ENCODE measurements at regions not wholly inside any gene's neighbourhood (a gene's known extent, or its start where the extent isn't known, plus 50 kb on each side); places are given as distances from the start of the nearest gene placed in this dataset.
A peak's percentile ranks its signal among the peaks of the same experiment; 100 is the strongest.

DNA sequence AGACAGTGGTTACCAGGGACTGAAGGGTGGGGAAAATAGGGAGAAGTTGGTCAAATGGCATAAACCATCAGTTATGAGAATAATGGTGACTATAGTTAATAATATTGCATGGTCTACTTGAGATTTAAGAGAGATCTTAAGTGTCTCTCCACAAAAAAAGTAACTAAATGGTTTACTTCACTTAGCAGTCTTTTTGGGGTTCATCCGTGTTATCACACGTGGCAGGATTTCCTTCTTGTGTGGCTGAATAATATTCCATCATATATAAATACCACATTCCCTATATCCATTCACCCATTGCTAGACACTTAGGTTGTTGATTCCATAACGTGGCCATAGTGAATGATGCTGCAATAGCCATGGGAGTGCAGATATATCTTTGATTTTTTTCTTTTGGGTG lies 967.0 kb downstream of the UQCRFS1 start:
- Histone ChIP-seq H3K27ac (ENCODE audit: extremely low read depth, low read depth, low read length) (no peak overlapping the region), H3K36me3 (ENCODE audit: control insufficient read depth in 2 of 2, insufficient read depth in 1 of 2, low read length in 2 of 2) (no peaks in the 10 kb centered on the region), H3K9me3 (ENCODE audit: control insufficient read depth, insufficient read depth, low read depth, low read length) (no peaks in the 10 kb centered on the region), H3K4me3 (ENCODE audit: low read depth, low read length) (no peak overlapping the region), H3K4me1 (ENCODE audit: control insufficient read depth, insufficient read depth, low read length) (no peaks in the 10 kb centered on the region)
- CTCF ChIA-PET, result interaction anchor here (0.5 to 8.2 kb wide), 4 partner anchors 25 to 272 kb away, joined by 3 to 210 read pairs (median 43); no protein-coding TSS in a partner anchor
- no peak for TF ChIP-seq ZNF248 (tag by site-specific recombination; IDR thresholded peaks at IDR 0.05)
- TF ChIP-seq, protein P1, sequence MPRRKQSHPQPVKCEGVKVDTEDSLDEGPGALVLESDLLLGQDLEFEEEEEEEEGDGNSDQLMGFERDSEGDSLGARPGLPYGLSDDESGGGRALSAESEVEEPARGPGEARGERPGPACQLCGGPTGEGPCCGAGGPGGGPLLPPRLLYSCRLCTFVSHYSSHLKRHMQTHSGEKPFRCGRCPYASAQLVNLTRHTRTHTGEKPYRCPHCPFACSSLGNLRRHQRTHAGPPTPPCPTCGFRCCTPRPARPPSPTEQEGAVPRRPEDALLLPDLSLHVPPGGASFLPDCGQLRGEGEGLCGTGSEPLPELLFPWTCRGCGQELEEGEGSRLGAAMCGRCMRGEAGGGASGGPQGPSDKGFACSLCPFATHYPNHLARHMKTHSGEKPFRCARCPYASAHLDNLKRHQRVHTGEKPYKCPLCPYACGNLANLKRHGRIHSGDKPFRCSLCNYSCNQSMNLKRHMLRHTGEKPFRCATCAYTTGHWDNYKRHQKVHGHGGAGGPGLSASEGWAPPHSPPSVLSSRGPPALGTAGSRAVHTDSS (tag by site-specific recombination; IDR thresholded peaks at IDR 0.05), result no peak
- TF ChIP-seq TCF7L2 (IDR thresholded peaks at IDR 0.05; ENCODE audit: borderline replicate concordance, low read depth, low read length), result no peak
- TF ChIP-seq ZNF677 (tag by site-specific recombination; IDR thresholded peaks at IDR 0.05), result peak; percentile 97
- TF ChIP-seq, protein P2, sequence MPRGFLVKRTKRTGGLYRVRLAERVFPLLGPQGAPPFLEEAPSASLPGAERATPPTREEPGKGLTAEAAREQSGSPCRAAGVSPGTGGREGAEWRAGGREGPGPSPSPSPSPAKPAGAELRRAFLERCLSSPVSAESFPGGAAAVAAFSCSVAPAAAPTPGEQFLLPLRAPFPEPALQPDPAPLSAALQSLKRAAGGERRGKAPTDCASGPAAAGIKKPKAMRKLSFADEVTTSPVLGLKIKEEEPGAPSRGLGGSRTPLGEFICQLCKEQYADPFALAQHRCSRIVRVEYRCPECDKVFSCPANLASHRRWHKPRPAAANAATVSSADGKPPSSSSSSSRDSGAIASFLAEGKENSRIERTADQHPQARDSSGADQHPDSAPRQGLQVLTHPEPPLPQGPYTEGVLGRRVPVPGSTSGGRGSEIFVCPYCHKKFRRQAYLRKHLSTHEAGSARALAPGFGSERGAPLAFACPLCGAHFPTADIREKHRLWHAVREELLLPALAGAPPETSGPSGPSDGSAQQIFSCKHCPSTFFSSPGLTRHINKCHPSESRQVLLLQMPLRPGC (tag by site-specific recombination; IDR thresholded peaks at IDR 0.05), result no peak
- TF ChIP-seq ZNF548 (tag by site-specific recombination; IDR thresholded peaks at IDR 0.05), result no peak
- POLR2A ChIA-PET, result no interaction called here

DNA sequence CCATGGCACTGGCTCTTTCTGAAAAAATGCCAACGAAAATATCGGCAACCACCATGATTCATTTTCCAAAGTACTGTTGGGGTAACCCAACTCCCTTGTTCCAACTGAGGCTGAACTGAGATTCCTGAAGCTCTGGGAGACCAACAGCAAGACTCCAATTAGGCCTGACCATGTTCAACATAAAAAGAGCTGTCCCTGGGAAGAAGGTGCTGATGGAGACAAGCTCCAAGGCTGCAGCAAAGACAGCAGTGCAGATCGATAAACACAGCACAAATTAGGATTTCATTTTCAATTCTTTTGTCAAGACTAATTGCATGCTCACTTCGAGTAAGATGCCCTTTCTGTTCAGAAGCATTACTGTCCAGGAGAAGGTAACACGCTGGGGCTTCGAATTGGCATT lies 968.0 kb downstream of the UQCRFS1 start:
- Histone ChIP-seq H3K9me3 (ENCODE audit: control insufficient read depth, insufficient read depth, low read depth, low read length) (no peaks in the 10 kb centered on the region), H3K27ac (ENCODE audit: extremely low read depth, low read depth, low read length) (no peak overlapping the region), H3K4me3 (ENCODE audit: low read depth, low read length) (no peak overlapping the region), H3K4me1 (ENCODE audit: control insufficient read depth, insufficient read depth, low read length) (no peaks in the 10 kb centered on the region), H3K36me3 (ENCODE audit: control insufficient read depth in 2 of 2, insufficient read depth in 1 of 2, low read length in 2 of 2) (no peaks in the 10 kb centered on the region)
- ChIA-PET CTCF (interaction anchor here (0.6 to 8.2 kb wide), 7 partner anchors 8 to 278 kb away, joined by 3 to 210 read pairs (median 7); no protein-coding TSS in a partner anchor), POLR2A (no interaction called here)
- TF ChIP-seq, protein P3, sequence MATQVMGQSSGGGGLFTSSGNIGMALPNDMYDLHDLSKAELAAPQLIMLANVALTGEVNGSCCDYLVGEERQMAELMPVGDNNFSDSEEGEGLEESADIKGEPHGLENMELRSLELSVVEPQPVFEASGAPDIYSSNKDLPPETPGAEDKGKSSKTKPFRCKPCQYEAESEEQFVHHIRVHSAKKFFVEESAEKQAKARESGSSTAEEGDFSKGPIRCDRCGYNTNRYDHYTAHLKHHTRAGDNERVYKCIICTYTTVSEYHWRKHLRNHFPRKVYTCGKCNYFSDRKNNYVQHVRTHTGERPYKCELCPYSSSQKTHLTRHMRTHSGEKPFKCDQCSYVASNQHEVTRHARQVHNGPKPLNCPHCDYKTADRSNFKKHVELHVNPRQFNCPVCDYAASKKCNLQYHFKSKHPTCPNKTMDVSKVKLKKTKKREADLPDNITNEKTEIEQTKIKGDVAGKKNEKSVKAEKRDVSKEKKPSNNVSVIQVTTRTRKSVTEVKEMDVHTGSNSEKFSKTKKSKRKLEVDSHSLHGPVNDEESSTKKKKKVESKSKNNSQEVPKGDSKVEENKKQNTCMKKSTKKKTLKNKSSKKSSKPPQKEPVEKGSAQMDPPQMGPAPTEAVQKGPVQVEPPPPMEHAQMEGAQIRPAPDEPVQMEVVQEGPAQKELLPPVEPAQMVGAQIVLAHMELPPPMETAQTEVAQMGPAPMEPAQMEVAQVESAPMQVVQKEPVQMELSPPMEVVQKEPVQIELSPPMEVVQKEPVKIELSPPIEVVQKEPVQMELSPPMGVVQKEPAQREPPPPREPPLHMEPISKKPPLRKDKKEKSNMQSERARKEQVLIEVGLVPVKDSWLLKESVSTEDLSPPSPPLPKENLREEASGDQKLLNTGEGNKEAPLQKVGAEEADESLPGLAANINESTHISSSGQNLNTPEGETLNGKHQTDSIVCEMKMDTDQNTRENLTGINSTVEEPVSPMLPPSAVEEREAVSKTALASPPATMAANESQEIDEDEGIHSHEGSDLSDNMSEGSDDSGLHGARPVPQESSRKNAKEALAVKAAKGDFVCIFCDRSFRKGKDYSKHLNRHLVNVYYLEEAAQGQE (tag by site-specific recombination; IDR thresholded peaks at IDR 0.05), result peak; percentile 94
- no peak for TF ChIP-seq ZNF837 (tag by site-specific recombination; IDR thresholded peaks at IDR 0.05)
- TF ChIP-seq BCL11A (tag by site-specific recombination; IDR thresholded peaks at IDR 0.05; ENCODE audit: low read depth), result no peak

DNA sequence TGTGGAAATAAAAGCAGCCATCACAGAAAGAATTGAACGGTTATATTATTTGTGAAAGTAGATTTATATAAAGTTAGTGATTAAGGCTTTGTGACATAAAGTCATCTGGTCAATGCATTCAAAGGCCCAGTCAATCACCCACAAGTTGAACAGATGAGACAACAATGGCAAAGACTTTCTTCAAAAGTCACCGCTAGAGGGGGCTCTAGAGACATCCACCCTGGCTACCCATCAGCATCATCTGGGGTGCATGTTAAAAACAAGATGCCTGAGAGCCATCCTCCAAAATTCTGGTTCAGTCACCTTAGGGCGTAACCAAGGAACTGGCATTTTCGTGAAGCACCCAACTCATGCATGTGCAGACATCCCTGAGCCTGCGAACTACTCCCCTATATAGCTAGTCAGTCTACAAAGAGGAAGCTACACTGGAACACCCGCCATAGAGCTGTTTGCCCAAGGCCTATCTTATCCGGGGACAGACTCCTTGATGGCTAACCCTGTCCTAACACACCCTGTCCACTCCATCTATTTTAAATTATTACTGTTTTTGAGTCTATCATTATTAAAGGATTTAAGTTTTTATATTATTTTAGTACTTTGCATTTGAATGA lies 970.5 kb downstream of the UQCRFS1 start:
- POLR2A ChIA-PET, result no interaction called here
- Histone ChIP-seq H3K4me3 (ENCODE audit: low read depth, low read length) (no peak overlapping the region), H3K27ac (ENCODE audit: extremely low read depth, low read depth, low read length) (no peak overlapping the region), H3K4me1 (ENCODE audit: control insufficient read depth, insufficient read depth, low read length) (no peaks in the 10 kb centered on the region), H3K9me3 (ENCODE audit: control insufficient read depth, insufficient read depth, low read depth, low read length) (no peaks in the 10 kb centered on the region), H3K36me3 (ENCODE audit: control insufficient read depth in 2 of 2, insufficient read depth in 1 of 2, low read length in 2 of 2) (no peaks in the 10 kb centered on the region)
- CTCF ChIA-PET, result interaction anchor here (0.5 to 8.2 kb wide), 43 partner anchors 7 to 752 kb away, joined by 3 to 210 read pairs (median 5); no protein-coding TSS in a partner anchor
- TF ChIP-seq, protein P4, sequence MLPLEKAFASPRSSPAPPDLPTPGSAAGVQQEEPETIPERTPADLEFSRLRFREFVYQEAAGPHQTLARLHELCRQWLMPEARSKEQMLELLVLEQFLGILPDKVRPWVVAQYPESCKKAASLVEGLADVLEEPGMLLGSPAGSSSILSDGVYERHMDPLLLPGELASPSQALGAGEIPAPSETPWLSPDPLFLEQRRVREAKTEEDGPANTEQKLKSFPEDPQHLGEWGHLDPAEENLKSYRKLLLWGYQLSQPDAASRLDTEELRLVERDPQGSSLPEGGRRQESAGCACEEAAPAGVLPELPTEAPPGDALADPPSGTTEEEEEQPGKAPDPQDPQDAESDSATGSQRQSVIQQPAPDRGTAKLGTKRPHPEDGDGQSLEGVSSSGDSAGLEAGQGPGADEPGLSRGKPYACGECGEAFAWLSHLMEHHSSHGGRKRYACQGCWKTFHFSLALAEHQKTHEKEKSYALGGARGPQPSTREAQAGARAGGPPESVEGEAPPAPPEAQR (tag by site-specific recombination; IDR thresholded peaks at IDR 0.05), result no peak
- TF ChIP-seq ZSCAN30 (tag by site-specific recombination; IDR thresholded peaks at IDR 0.05), result 0 out of 2 replicates have a peak, but pooled peaks have one; percentile 26
- TF ChIP-seq OSR2 (tag by site-specific recombination; IDR thresholded peaks at IDR 0.05), result no peak
- TF ChIP-seq ZNF664 (tag by site-specific recombination; IDR thresholded peaks at IDR 0.05), result no peak
- no peak for TF ChIP-seq ZNF830 (tag by site-specific recombination; IDR thresholded peaks at IDR 0.05; ENCODE audit: low read depth)
- no peak for TF ChIP-seq ZNF146 (tag by site-specific recombination; IDR thresholded peaks at IDR 0.05)
- no peak for TF ChIP-seq ZBTB1 (tag by site-specific recombination; IDR thresholded peaks at IDR 0.05)
- no peak for TF ChIP-seq HOXC10 (CRISPR knock-in tag; IDR thresholded peaks at IDR 0.05)
- TF ChIP-seq ZNF341 (tag by site-specific recombination; IDR thresholded peaks at IDR 0.05; ENCODE audit: low read depth), result no peak
- TF ChIP-seq ZNF654 (tag by site-specific recombination; IDR thresholded peaks at IDR 0.05; ENCODE audit: low read depth), result peak; percentile 73
- TF ChIP-seq HOXA7 (CRISPR knock-in tag; IDR thresholded peaks at IDR 0.05; ENCODE audit: borderline replicate concordance), result no peak
- no peak for TF ChIP-seq ZNF48 (tag by site-specific recombination; IDR thresholded peaks at IDR 0.05)
- TF ChIP-seq ZEB2 (tag by site-specific recombination; IDR thresholded peaks at IDR 0.05), result no peak
